ENCODE measurements at regions not wholly inside any gene's neighbourhood (a gene's known extent, or its start where the extent isn't known, plus 50 kb on each side); places are given as distances from the start of the nearest gene placed in this dataset.
A peak's percentile ranks its signal among the peaks of the same experiment; 100 is the strongest.

- no peak for TF ChIP-seq CTCF (IDR thresholded peaks at IDR 0.05)
Measured at GRCh38 chr19:16018106-16018755, 58.1 kb upstream of the TPM4 start.

GRCh38 chr19:16018801-16019551 lies 57.3 kb upstream of the TPM4 start:
- no peak for DNase-seq (ENCODE audit: low spot score)
- no peak overlapping the region for H3K27ac ChIP-seq
- TF ChIP-seq CTCF (IDR thresholded peaks at IDR 0.05), result no peak
- no peak overlapping the region for H3K4me3 ChIP-seq

More at GRCh38 chr19:16018106-16018755, 58.1 kb upstream of the TPM4 start:
- H3K4me3 ChIP-seq, result no peak overlapping the region
- DNase-seq (ENCODE audit: low spot score), result peak; percentile 65
- H3K27ac ChIP-seq, result no peak overlapping the region

GRCh38 chr19:16019691-16020448 lies 56.4 kb upstream of the TPM4 start:
- Histone ChIP-seq H3K27ac (no peak overlapping the region), H3K4me3 (no peak overlapping the region)
- TF ChIP-seq CTCF (IDR thresholded peaks at IDR 0.05), result no peak
- DNase-seq (ENCODE audit: low spot score), result peak; percentile 31

- DNase-seq (ENCODE audit: low spot score), result no peak
- H3K4me3 ChIP-seq, result no peak overlapping the region
- no peak for TF ChIP-seq CTCF (IDR thresholded peaks at IDR 0.05)
Measured at GRCh38 chr19:16021796-16022195, 54.5 kb upstream of the TPM4 start.

GRCh38 chr19:16022251-16022650 lies 54.0 kb upstream of the TPM4 start:
- no peak for DNase-seq (ENCODE audit: low spot score)
- no peak overlapping the region for H3K27ac ChIP-seq
- no peak for TF ChIP-seq CTCF (IDR thresholded peaks at IDR 0.05)

More at GRCh38 chr19:16021796-16022195, 54.5 kb upstream of the TPM4 start:
- no peak overlapping the region for H3K27ac ChIP-seq

GRCh38 chr19:16022681-16023080 lies 53.6 kb upstream of the TPM4 start:
- H3K4me3 ChIP-seq, result no peak overlapping the region
- DNase-seq (ENCODE audit: low spot score), result no peak
- TF ChIP-seq CTCF (IDR thresholded peaks at IDR 0.05), result no peak
- H3K27ac ChIP-seq, result no peak overlapping the region

More at GRCh38 chr19:16022251-16022650, 54.0 kb upstream of the TPM4 start:
- no peak overlapping the region for H3K4me3 ChIP-seq

All from coronary artery (tissue), 2 donors.